ENCODE measurements at regions not wholly inside any gene's neighbourhood (a gene's known extent, or its start where the extent isn't known, plus 50 kb on each side); places are given as distances from the start of the nearest gene placed in this dataset.

DNA sequence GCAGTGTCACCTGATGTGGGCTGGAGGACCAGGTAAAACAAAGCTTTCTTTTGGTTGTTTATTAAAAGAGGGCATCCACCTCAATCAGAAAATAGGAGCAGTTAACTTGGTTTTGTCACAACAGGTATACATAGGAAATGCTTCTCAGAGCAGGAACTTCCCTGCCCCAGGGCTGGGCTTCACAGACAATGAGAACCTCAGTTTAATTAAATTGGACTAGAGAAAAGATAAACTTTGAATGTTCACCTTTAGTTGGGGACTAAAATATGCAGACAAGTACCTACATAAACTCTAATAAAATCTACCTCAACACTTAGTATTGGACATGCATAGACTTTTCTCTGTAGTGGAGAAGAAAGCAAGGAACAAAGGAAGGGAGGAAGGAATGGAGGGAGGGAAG is 392.0 kb downstream of the ENC1 start:
- TF ChIP-seq, protein P1, sequence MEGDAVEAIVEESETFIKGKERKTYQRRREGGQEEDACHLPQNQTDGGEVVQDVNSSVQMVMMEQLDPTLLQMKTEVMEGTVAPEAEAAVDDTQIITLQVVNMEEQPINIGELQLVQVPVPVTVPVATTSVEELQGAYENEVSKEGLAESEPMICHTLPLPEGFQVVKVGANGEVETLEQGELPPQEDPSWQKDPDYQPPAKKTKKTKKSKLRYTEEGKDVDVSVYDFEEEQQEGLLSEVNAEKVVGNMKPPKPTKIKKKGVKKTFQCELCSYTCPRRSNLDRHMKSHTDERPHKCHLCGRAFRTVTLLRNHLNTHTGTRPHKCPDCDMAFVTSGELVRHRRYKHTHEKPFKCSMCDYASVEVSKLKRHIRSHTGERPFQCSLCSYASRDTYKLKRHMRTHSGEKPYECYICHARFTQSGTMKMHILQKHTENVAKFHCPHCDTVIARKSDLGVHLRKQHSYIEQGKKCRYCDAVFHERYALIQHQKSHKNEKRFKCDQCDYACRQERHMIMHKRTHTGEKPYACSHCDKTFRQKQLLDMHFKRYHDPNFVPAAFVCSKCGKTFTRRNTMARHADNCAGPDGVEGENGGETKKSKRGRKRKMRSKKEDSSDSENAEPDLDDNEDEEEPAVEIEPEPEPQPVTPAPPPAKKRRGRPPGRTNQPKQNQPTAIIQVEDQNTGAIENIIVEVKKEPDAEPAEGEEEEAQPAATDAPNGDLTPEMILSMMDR (IDR thresholded peaks at IDR 0.05; ENCODE audit: extremely low read depth in 1 of 2, insufficient read depth in 1 of 2, low read depth in 1 of 2, low read length in 2 of 2): no peak
- TF ChIP-seq MYC (IDR thresholded peaks at IDR 0.05; ENCODE audit: low read depth, low read length): no peak
- no peak for TF ChIP-seq POLR2A (IDR thresholded peaks at IDR 0.05; ENCODE audit: low read depth, low read length)
- no peak for TF ChIP-seq EZH2 (IDR thresholded peaks at IDR 0.05; ENCODE audit: borderline replicate concordance, low read depth, low read length, severe bottlenecking)
- no peak for TF ChIP-seq JUN (IDR thresholded peaks at IDR 0.05; ENCODE audit: borderline replicate concordance, insufficient read depth, insufficient read length, low read depth)
- TF ChIP-seq FOS (IDR thresholded peaks at IDR 0.05; ENCODE audit: borderline replicate concordance, insufficient read depth, low read length): no peak

Data from endothelial cell of umbilical vein (primary cell).